Superior temporal gyrus (tissue), 1 donor: ENCODE measurements at regions not wholly inside any gene's neighbourhood (a gene's known extent, or its start where the extent isn't known, plus 50 kb on each side); places are given as distances from the start of the nearest gene placed in this dataset.

Experiments
- DNase-seq: peaks from one replicate; pipeline ENCODE4 v3.0.0-alpha.2; 2016; ENCODE audit errors: extremely low spot score

DNA sequence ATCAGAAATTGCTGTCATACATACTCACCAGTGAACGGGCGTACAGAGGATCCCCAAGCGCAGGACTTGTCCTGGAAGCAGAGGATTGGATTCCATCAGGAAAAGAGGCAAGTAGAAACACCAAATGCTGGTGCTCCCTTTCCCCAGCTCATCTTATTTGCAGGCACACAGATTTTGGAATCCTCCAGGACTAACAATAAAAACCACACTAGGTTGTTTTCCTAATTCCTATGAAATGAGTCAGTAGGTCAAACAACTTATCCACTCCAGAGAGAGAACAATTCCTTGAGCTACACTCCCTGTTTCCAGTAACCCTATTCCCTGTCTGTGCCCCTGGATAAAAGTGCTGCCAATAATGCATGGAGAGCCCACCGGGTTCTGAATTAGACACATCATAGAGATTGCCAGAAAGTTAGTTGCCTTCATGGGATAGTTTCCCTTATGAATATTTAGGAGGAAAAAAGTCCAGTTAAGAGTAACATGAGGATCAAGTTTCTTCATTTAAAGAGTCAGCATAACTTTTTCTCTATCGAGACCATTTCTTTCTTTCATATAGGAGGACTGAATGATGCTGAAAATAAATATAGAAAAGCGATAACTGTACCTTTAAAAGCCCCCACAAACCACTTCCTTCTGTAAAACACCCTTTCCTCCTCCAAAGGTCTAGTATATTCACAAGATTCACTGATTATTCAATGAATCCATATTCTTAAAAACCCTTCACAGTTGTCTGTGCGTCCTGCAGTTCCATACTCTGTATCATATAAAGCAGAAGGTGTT, 178.3 kb upstream of the KLF14 start:
- no peak for DNase-seq

DNA sequence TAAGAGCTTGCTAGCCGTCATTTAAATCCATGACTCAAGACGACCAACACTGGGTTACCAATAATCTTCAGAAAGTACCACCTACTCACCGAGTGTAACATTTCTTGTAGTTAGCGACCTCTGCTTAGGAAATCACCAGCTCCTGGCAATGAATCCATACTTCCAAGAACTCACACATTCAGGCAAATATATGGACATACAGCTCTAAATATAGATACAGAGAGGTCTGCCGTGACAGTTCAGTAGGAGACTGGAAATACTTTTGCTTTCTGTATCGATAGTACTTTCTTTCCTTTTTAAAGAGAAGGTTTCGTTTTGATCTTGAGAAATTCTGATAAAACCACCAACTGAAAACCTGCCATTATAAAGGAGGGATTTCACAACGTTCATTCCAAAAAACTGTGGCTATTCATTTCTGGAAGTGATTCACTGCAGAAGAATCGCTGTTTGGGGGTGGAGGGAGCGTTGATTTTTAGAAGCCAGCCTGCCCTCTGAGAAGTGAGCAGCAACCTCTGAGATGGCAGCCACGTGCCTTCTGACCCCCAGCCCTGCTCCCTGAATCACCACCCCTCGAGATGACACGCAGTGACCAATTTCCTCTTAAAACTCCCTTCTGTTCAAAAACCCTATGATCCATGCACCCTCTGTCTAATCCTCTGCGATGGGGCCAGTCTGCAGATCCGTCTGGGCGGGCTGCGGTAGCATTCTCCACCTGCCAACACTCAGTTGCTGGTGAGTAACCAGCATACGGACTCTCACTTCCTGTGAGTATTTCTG, 179.0 kb upstream of the KLF14 start:
- DNase-seq, result no peak

DNA sequence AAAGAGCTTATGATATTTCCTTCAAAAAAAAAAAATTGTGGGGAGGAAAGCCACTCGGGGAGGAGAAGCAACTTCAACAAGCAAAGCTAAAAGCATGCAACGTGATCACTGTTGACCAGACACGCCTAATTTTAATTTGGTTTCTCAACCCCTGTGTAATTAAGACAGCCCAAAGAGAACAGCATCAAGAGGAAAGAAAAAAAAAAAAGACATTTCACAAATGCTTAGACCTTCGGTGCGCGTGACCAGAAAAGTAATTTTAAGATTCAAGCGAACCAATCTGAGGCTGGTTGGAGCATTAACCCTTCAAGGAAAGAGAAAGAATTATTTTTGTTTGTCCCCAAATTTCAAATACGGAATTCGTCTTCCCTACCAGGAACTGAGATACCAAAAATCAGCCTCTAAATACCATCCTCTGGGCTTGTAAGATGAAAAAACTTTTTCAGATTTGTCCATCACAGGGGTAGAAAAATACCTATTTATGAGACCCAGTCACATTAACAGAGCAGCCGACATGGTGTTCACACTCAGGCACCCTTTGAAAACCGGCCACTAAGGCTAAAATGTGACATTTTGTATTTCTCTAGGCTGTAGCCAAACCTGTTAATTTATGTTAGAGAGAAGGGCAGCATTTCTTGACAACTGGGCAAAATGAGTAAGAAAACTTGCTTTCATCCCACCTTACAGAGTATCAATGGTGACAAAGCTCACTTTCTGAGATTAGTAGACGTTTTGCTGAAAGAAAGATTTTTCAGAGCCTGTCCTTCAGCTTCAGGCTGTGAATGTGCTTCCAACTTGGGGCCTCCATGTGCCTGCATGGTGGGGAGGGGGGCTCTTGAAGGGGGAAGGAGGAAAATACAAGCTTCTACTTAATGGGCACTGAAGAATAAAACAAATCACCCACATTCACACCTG, 179.9 kb upstream of the KLF14 start:
- DNase-seq, result no peak

DNA sequence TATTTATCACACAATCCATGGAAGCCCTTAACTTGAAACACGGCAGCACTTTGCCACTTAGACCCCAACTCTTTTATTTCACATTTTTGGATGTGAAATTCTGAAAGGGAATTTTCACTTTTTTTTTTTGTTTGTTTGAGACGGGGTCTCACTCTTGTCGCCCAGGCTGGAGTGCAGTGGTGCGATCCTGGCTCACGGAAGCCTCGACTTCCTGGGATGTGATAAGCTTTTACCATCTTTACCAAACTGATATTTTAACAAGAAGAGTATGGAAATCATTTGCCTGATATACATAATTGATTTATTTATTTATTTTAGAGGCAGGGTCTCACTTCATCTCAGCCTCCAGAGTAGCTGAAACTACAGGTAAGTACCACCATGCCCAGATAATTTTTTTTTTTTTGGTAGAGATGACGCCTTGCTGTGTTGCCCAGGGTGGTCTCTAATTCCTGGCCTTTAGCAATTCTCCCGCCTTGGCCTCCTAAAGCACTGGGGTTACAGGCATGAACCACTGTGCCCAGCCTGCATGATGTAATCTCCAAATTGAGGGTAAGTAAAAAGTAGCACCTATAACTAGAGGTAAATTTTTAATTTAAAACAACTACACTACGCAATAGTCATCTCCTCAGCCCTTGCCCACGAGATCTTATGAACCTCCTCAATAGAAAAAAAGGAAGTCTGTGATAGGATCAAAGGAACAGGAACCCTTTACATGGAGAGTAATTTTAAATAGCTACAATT, 180.7 kb upstream of the KLF14 start:
- DNase-seq, result no peak

DNA sequence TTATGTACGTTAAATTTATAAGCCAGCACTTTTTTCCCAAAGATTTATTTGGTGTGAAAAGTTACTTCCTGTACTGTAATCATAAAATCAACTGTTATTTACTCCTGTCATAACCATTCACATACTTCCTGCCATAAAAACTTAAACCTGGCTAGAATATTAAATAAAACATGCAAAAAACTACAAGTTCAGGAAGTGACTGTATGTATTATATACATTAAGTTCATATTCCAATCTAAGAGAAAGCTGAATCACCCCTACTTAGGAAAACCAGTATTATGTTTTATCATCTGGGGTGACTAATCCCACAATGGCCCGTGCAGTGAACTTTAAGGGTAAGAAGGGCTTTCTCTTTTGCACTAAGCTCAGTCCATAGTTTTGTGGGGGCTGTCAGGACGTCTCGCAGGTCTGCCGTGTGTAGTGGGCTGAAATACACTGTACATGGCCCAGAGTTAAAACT, 183.7 kb upstream of the KLF14 start:
- no peak for DNase-seq

DNA sequence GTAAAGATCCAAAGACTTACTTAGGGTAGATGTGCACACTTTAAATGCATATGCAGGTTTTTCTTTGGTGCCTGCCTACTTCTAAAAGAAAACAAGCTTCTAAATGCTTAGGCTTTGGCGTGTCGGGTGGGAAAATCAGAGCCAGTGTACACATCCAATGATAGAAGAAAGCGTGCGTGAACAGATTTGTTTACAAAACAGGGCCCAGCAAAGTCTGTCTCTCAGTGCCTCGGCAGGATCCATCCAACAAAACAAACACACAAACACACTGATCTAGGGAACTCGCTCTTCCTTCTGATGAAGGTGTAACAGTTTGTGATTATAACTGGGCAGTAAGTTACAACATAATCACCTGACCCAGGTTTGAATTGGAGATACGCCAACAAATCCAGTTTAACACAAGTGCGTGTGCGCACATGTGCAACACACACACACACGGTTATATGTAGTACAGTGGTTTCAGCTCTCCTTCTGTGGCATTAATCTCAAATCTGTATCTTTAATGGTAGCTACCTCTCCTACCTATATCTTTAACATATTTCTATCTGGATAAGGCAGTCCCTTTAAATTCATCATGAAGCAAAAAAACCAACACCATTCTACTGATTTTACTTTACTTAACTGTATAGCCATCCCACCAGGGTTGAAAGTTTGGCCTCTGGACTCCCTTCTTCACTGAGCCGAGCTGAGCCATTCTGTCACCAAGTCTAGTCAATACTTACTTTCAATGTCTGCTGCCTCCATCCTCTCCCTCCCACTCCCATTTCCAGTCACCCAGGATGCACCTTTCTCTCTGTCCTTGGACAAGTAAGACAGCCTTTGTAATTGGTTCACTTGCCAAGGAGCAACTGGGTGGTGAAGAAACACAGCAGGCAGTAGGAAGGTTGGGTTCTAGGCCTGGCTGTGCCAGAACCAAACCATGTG, 184.4 kb upstream of the KLF14 start:
- DNase-seq, result no peak

DNA sequence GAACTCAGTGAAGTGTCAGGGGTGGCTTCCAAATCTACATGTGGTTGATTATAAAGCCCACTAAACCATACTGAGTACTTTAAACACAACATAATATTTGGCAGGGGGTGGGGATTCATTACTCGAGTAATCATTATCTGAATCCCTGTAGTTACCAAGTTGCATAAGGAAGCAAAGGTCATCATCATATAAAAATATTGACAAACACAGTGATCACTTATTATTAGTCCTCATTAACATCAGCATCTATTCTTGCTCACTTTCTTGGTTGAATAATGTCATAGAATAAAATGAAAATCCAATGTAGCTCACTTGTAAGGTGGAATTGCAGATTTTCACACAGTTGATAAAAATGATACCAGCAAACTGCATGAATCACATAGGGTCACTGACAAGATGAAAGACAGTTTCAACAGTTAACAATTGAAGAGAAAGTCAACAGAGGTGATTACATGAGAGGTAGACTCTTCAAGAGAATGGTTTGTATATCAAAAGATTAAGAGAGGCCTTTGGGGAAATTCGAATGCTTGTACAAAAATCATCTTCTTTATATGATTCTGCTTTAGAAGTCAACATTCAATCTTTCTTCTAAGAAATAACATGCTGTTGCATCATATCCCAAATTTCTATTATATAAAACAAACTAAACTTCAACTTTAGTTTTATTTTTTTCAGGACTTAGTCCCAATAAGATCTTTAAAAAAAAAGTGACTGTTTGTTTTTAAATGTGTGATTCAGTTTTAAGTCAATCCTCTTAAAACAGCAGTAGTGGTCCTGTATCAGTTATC, 185.5 kb upstream of the KLF14 start:
- DNase-seq, result no peak

DNA sequence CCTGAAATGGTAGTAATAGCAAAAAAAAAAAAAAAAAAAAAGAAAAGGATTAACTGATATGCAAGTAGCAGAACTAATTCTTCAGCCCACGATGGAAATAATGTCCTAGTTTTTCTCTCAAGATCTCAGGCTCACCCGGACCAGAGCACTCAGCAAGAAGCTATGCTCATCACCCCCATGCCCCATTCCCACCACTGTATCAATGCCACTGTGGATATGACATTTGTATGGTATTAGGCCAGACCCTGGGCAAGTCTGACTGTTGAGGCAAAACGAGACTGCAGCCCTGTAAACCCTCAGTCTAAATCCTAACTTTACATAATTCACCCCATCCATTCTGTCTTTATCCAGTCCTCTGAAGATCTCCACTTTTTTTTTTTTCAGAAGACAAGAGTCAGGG, 186.1 kb upstream of the KLF14 start:
- no peak for DNase-seq

DNA sequence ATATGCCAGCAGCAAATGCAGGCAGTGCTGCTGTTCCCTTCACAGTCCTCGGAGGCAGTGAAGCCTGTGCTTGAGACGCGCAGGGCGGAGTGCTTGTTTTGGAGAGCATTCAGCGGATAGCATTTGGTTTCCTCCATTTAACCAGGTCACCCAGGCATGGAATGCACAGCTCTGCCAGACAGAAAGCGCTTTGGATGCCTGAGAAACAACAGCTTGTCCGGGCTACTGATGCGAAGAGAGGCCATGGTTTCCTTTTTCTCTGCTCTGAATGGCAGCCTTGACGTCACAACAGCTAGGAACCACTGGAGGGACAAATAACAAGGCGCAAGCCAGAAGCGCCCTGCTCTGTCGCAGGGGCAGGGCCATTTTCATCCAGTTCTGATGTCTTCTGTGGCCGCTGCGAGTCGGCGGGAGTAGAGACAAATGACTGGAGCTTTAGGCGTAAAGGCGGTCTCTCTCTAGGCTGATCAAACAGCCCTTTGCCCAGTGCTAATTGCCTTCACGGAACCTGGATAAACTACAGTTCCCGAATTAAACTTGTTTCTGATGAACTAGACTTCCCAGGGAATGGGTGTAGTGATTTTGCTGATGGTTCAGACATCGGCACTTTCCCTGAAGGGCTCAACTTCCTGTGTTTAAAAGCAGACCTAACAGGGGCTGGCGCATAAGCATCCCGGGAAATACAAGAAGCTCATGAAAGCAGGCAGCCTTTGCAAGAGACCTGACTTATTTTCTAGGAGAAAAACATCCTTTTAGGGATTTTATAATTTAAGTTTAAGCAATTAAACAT, 187.6 kb upstream of the KLF14 start:
- peak; percentile 87 for DNase-seq

DNA sequence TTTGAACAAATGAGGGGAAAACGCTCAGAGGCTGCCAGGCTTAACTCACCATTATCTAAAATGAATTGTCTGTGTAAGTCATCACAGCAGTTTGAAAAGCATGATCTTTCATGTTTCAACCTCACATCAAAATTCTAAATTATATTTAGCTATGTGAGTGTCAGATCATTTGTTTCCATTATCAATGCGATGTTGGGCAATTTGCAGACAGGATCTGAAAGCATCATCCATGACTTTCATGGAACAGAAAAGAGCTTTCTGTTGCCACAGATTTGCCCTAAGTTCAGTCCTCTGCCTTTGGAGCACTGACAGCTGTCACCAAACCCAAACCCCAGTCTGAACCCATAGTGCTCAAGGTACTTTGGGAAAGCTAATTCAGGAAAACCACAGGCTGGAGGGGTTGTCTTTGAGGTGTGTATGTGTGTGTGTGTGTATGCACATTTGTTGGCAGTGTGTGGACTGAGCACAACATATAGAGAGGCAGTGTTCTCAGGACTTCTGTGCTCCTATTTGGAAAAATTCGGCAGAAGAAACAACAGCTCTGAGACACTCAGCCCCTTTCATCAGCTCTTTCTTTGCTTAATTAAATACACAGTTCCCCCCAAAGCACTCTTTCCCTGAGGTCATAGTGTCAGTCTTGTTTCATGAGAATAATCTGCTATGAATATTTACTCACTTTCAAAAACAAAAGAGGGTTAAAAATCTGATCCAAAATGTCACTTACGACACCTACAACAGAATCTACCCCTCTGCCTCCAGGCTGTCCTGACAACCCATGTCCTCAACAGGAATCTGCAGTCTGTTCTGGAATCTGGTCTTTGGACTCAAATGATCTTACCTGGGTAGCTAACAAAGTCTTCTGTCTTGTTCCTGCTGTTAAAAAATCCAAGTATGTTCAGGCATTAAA, 188.5 kb upstream of the KLF14 start:
- no peak for DNase-seq

DNA sequence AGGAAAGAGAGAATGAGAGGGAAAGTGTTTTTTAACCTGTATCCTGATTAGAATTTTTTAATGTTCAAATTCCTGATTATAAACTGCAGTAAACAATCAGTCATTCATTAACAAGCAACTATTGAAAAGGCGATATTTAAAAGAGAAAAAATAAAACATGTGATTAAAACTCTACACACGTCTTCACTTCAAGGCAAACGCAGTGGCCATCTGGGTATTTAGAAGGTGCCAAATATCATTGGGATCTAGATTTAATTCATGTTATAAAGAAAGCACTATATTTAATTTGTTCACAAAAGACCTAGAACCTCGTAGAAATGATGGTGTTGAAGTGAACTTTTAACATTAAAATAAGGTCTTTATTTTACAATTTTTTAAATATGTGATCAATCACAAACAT, 189.4 kb upstream of the KLF14 start:
- no peak for DNase-seq

DNA sequence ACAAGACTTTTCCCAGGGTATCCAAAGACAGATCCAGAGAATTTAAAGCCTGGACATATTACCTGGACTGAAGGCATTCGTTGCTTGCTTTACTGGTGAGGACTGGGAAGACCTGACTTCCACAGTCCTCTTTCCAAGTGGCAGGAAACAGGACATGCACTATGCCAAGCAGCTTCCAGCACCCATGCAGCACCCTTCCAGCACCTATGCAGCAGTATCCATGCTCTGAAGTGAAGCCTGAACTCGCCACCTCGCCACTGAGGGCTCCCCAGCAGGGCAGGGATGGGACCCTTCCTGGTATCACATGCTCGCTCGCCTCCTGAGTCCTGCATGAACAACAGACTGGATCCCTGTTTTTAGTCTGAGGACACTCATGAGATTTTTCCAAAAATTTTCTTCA, 189.9 kb upstream of the KLF14 start:
- DNase-seq, result no peak

DNA sequence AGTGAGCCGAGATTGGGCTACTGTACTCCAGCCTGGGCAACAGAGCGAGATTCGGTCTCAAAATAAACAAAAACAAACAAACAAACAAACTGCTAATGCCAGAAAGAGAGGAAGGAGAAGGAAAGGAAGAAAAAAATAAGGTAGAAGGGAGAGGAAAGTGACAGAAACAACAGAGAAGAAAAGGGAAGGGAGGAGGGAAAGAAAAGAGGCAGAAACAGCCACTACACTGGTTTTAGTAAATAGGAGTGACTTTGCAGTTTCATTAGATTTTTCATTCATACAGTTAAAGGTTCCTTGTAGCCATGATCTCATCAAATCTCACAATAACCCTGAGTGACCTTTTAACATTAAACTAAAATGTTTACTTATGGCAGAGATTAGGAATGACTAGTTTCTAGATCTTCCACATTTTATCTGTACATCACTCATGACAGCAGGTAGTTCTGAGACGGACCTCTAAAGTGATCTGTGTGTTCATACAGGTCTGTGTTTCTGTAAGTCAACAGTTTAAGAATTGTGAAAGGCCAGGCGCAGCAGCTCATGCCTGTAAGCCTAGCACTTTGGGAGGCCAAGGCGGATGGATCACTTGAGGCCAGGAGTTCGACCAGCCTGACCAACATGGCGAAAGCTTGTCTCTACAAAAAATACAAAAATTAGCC, 191.3 kb upstream of the KLF14 start:
- DNase-seq, result no peak

DNA sequence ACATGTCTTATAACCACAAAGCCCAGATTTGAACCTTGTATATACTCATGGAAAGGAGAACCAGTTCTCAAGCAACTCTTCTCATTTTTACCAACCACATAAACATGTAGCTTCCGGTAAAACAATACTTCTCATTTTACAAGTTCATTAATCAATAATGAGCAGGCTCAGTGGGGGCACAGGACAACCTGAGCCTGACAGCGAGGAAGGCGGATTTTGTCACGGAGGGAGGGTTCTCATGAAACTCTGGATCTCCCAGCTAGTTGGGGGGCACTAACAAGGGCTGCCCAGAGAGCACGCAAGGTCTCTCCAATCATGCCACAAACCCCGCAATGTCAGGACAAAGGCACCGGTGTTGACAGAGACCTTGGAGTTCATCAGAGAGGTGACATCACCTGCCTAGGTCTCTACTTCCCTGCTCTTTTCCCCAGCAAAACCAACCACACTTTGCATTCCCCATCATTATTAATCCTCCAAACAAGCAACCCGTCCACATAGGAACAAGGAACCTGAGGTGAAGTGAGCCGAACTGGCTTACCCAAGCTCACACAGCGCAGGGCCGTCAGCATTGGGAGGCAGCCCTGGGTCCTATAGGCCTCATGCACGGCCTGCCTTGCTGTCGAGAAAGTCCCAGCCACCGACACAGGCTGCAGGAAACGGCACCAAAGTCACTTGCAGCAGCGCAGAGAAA, 192.1 kb upstream of the KLF14 start:
- no peak for DNase-seq

DNA sequence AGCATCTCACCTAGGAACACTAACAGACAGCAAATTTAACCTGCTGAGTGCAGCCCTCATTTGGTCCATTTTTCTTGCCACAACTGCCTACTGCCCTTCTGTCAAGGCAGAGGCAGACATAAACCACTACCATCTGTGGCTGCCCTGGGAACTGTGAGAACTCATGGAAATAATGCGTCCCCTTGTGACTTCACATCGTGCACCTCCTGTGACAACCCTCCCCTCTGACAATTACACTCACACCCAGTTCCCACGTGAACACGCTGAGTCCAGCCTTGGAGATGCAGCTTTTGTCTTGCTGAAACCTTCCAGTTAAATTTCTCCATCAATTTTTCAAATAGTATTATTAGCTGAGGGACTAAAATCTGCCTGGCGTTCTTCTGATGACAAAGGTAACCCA, 193.1 kb upstream of the KLF14 start:
- no peak for DNase-seq

DNA sequence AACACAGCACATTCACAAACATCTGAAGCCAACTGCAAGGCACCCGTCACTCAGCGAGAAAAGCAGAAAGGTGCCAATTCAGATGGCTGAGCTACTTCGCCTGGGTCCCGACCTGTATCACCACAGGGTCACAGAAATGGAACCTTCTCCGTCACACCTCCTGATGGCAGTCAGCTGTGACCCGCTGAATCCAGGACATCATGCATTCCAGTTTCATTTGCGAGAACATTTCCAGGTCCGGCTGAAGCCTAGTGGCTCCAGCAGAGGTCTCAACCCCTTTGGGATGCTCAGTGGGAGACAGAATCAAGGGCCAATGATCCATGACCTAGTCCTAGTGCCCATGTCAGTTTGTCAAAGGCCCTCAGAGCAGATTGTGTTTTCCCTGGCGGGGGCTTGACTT, 193.6 kb upstream of the KLF14 start:
- no peak for DNase-seq
